Activated T-helper 17 cell treated with anti-CD3 and anti-CD28 coated beads, Interleukin-2, amount 50 U/mL, for 72 hours (primary cell): ENCODE measurements at regions not wholly inside any gene's neighbourhood (a gene's known extent, or its start where the extent isn't known, plus 50 kb on each side); places are given as distances from the start of the nearest gene placed in this dataset.
"Not testable (repeated sequence)": the region's sequence is repeated elsewhere in the genome, so short reads cannot be mapped to it uniquely, and the experiment has no call there.

Source experiments
- ATAC-seq: fragments of 150-1000 bp; cut with Tn5 transposase; replicated peaks from 2 replicates; pipeline ENCODE4 v1.10.0; 2021; ENCODE audit warnings: mild to moderate bottlenecking, moderate library complexity
- H3K27ac Mint-ChIP-seq: one replicate; pipeline ENCODE4 v1.8.0; 2022; ENCODE audit warnings: mixed read lengths
- H3K27me3 Mint-ChIP-seq: one replicate; pipeline ENCODE4 v1.8.0; 2022; ENCODE audit warnings: mixed read lengths
- H3K36me3 Mint-ChIP-seq: one replicate; pipeline ENCODE4 v1.8.0; 2022; ENCODE audit warnings: low read depth, mild to moderate bottlenecking, mixed read lengths
- H3K4me1 Mint-ChIP-seq: one replicate; pipeline ENCODE4 v1.8.0; 2022; ENCODE audit warnings: mixed read lengths
- H3K4me3 Mint-ChIP-seq: one replicate; pipeline ENCODE4 v1.8.0; 2022; ENCODE audit warnings: mild to moderate bottlenecking, mixed read lengths
- H3K9me3 Mint-ChIP-seq: one replicate; pipeline ENCODE4 v1.8.0; 2022; ENCODE audit warnings: mixed read lengths

GRCh38 chr4:115660465-115660864, 547.0 kb upstream of the NDST4 start:
- H3K4me3 Mint-ChIP-seq: no peak overlapping the region
- H3K27me3 Mint-ChIP-seq: no peaks in the 10 kb centered on the region
- no peak overlapping the region for H3K27ac Mint-ChIP-seq
- H3K4me1 Mint-ChIP-seq: no peaks in the 10 kb centered on the region
- no peaks in the 10 kb centered on the region for H3K36me3 Mint-ChIP-seq
- no peaks in the 10 kb centered on the region for H3K9me3 Mint-ChIP-seq
- no peak for ATAC-seq

DNA sequence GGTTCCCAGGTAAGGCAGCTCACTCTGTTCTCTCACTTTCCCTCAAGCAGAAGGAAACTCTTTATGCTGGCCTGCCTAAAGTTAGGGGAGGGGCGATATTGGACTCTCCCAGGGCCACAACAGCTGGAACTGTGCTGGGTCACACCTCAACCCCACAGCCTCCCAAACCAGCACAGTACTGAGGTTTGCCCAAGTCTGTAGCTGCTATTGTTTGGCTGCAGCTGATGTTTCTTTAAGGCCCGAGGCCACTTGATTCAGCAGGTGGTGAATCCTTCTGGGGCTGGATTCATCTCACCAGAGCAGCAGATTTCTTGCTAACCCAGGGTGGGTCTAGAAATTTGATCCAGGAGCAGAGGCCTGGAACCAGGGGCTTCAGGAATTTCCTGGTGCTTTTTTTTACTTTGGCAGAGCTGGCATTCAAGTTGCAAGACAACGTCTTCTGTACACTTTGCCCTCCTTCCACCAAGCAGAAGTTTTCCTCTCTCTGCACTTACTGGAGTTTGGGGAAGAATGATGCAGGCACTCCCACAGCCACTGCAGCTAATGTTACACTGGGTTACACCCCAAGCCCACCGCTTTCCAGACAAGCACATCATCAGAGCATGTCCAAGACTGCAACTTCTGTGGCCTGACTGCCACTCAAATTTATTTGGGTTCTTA, 544.7 kb upstream of the NDST4 start:
- Mint-ChIP-seq H3K9me3 (no peaks in the 10 kb centered on the region), H3K36me3 (no peaks in the 10 kb centered on the region), H3K4me3 (no peak overlapping the region), H3K27me3 (no peaks in the 10 kb centered on the region), H3K27ac (no peak overlapping the region), H3K4me1 (no peaks in the 10 kb centered on the region)
- no peak for ATAC-seq

DNA sequence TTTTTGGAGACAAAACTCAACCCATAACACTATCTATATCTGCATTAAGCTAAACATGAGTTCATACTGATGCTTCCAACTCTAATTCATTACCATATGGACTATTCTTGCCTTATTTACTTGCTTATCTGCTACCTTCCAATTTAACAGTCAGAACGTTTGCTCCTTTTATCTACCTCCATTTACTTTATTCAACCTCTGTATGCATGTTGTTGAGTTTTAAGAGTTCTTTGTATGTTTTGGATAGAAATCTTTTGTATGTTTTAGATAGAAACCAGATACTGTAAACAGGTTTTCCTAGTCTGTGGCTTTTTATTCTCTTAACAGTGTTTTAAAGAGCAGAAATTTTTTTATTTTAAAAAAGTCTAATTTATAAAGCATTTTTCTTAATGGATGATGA, 542.2 kb upstream of the NDST4 start:
- no peaks in the 10 kb centered on the region for H3K27me3 Mint-ChIP-seq
- ATAC-seq: no peak
- H3K27ac Mint-ChIP-seq: no peak overlapping the region
- no peaks in the 10 kb centered on the region for H3K36me3 Mint-ChIP-seq
- no peaks in the 10 kb centered on the region for H3K4me1 Mint-ChIP-seq
- no peak overlapping the region for H3K4me3 Mint-ChIP-seq
- no peaks in the 10 kb centered on the region for H3K9me3 Mint-ChIP-seq

- ATAC-seq: no peak
- Mint-ChIP-seq H3K4me3 (no peak overlapping the region), H3K36me3 (no peaks in the 10 kb centered on the region), H3K27me3 (no peaks in the 10 kb centered on the region), H3K4me1 (no peaks in the 10 kb centered on the region), H3K9me3 (no peaks in the 10 kb centered on the region), H3K27ac (no peak overlapping the region)
Measured at GRCh38 chr4:115648786-115649185, 535.4 kb upstream of the NDST4 start.

- ATAC-seq: no peak
- Mint-ChIP-seq H3K4me3 (no peak overlapping the region), H3K27ac (no peak overlapping the region), H3K36me3 (no peaks in the 10 kb centered on the region), H3K27me3 (no peaks in the 10 kb centered on the region), H3K4me1 (no peaks in the 10 kb centered on the region), H3K9me3 (no peaks in the 10 kb centered on the region)
Measured at GRCh38 chr4:115629270-115629669, 515.9 kb upstream of the NDST4 start.

GRCh38 chr4:115609631-115610030, 496.2 kb upstream of the NDST4 start:
- Mint-ChIP-seq H3K27ac (no peak overlapping the region), H3K9me3 (no peaks in the 10 kb centered on the region), H3K36me3 (no peaks in the 10 kb centered on the region), H3K4me3 (no peak overlapping the region), H3K27me3 (no peaks in the 10 kb centered on the region), H3K4me1 (no peaks in the 10 kb centered on the region)
- no peak for ATAC-seq

GRCh38 chr4:115607311-115607710, 493.9 kb upstream of the NDST4 start:
- no peaks in the 10 kb centered on the region for H3K27me3 Mint-ChIP-seq
- no peaks in the 10 kb centered on the region for H3K4me1 Mint-ChIP-seq
- no peak overlapping the region for H3K4me3 Mint-ChIP-seq
- H3K27ac Mint-ChIP-seq: no peak overlapping the region
- H3K36me3 Mint-ChIP-seq: no peaks in the 10 kb centered on the region
- H3K9me3 Mint-ChIP-seq: no peaks in the 10 kb centered on the region
- ATAC-seq: no peak

DNA sequence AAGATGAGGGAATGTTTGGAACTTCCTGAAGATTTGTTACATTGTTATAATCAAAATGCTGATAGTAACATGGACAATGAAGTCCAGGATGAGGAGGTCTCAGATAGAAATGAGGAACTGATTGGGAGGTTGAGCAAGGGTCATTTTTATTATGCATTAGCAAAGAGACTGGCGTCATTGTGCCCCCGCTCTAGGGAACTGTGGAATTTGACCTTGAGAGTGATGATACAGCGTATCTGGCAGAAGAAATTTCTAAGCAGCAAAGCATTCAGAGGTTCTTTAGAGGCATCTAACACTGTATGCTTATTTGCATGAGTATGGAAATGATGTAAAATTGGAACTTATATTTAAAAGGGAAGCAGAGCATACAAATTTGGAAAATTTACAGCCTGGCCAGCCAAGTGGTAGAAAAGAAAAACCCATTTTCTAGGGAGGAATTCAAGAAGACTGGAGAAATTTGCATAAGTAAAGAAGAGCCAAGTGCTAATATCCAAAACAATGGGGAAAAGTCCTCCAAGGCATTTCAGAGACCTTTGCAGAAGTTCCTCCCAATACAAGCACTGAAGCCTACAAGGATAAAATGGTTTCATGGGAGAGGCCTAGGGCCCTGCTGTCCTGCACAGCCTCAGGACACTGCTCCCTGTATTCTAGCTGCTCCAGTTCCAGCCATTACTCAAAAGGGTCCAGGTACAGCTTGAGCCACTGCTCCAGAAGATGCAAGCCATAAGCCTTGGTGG, 483.0 kb upstream of the NDST4 start:
- Mint-ChIP-seq H3K27me3 (no peaks in the 10 kb centered on the region), H3K9me3 (peaks cover 4% of the 10 kb centered on the region), H3K27ac (no peak overlapping the region), H3K4me1 (no peaks in the 10 kb centered on the region), H3K36me3 (no peaks in the 10 kb centered on the region), H3K4me3 (no peak overlapping the region)
- ATAC-seq: no peak

DNA sequence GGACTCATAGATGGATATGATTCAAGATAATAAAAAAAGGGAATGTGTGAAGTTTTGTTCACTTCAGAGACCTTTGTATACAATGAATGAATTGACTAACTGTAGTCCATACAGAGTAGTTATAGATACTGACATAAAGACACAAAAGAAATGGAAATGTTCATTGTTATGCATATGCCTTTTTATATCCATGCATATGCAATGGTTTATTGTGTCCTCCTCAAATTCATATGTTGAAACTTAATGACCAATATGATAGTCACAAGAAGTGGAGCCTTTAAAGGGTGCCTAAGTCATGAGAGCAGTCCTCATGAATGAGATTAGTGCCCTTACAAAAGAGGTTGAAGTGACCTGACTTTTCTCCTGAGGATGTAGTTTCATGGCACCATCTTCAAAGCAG, 467.5 kb upstream of the NDST4 start:
- peaks cover 4% of the 10 kb centered on the region for H3K9me3 Mint-ChIP-seq
- H3K27me3 Mint-ChIP-seq: no peaks in the 10 kb centered on the region
- H3K27ac Mint-ChIP-seq: no peak overlapping the region
- no peak for ATAC-seq
- H3K4me1 Mint-ChIP-seq: no peaks in the 10 kb centered on the region
- no peaks in the 10 kb centered on the region for H3K36me3 Mint-ChIP-seq
- H3K4me3 Mint-ChIP-seq: no peak overlapping the region

- no peaks in the 10 kb centered on the region for H3K4me1 Mint-ChIP-seq
- no peaks in the 10 kb centered on the region for H3K27me3 Mint-ChIP-seq
- no peak overlapping the region for H3K4me3 Mint-ChIP-seq
- ATAC-seq: no peak
- no peaks in the 10 kb centered on the region for H3K36me3 Mint-ChIP-seq
- peaks cover 4% of the 10 kb centered on the region for H3K9me3 Mint-ChIP-seq
- H3K27ac Mint-ChIP-seq: no peak overlapping the region
Measured at GRCh38 chr4:115575851-115576250, 462.4 kb upstream of the NDST4 start.

DNA sequence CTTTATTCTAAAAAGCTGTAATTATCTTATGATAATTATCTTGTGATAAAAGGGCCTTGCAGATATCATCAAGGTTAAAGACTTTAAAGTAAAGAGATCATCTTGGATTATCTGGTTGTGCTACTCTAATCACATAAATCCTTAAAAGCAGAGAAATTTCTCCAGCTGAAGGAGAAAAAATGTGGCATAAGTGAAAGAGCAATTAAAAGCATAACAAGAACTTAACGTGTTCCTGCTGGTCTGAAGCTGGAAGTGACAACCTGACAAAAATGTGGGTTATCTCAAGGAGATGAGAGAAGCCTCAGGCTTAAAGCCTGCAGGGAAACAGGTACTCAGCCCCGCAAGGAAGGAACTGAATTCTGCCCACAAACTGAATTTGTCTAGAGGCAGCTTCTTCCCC, 449.1 kb upstream of the NDST4 start:
- H3K36me3 Mint-ChIP-seq: no peaks in the 10 kb centered on the region
- no peaks in the 10 kb centered on the region for H3K4me1 Mint-ChIP-seq
- no peaks in the 10 kb centered on the region for H3K9me3 Mint-ChIP-seq
- H3K27me3 Mint-ChIP-seq: no peaks in the 10 kb centered on the region
- H3K4me3 Mint-ChIP-seq: no peak overlapping the region
- ATAC-seq: no peak
- H3K27ac Mint-ChIP-seq: no peak overlapping the region

DNA sequence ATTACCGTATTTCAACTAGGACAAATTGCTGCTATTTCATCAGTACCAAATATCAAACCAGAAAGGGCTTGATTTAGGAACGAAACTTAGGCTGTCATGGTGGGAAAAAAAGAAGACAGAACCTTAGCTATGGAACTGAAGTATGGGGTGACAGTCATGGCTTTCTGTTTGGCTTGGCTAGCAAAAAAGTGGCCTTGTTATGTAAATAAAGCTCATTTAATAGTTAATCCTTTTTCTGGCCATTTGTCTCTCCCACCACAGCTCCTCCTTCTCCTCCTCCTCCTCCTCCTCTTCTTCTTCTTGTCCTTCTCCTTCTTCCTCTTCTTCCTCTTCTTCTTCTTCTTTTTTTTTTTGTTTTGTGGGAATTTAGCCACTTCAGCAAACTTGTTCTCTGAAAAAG, 434.7 kb upstream of the NDST4 start:
- H3K36me3 Mint-ChIP-seq: no peaks in the 10 kb centered on the region
- no peaks in the 10 kb centered on the region for H3K27me3 Mint-ChIP-seq
- H3K4me1 Mint-ChIP-seq: no peaks in the 10 kb centered on the region
- ATAC-seq: no peak
- H3K9me3 Mint-ChIP-seq: no peaks in the 10 kb centered on the region
- no peak overlapping the region for H3K4me3 Mint-ChIP-seq
- no peak overlapping the region for H3K27ac Mint-ChIP-seq

- no peaks in the 10 kb centered on the region for H3K9me3 Mint-ChIP-seq
- ATAC-seq: no peak
- H3K4me3 Mint-ChIP-seq: no peak overlapping the region
- H3K27ac Mint-ChIP-seq: no peak overlapping the region
- H3K4me1 Mint-ChIP-seq: no peaks in the 10 kb centered on the region
- no peaks in the 10 kb centered on the region for H3K27me3 Mint-ChIP-seq
- no peaks in the 10 kb centered on the region for H3K36me3 Mint-ChIP-seq
Measured at GRCh38 chr4:115537387-115537786, 424.0 kb upstream of the NDST4 start.

- no peak overlapping the region for H3K27ac Mint-ChIP-seq
- ATAC-seq: no peak
- H3K4me1 Mint-ChIP-seq: no peaks in the 10 kb centered on the region
- H3K4me3 Mint-ChIP-seq: no peak overlapping the region
- no peaks in the 10 kb centered on the region for H3K36me3 Mint-ChIP-seq
- H3K9me3 Mint-ChIP-seq: no peaks in the 10 kb centered on the region
- no peaks in the 10 kb centered on the region for H3K27me3 Mint-ChIP-seq
Measured at GRCh38 chr4:115529126-115529525, 415.7 kb upstream of the NDST4 start.

GRCh38 chr4:115519476-115519875, 406.1 kb upstream of the NDST4 start:
- not testable (repeated sequence) for H3K36me3 Mint-ChIP-seq, H3K4me3 Mint-ChIP-seq, ATAC-seq, H3K4me1 Mint-ChIP-seq, H3K27ac Mint-ChIP-seq, H3K27me3 Mint-ChIP-seq
- peaks cover 15% of the 10 kb centered on the region for H3K9me3 Mint-ChIP-seq
